Naive B cell (primary cell): ENCODE measurements at regions not wholly inside any gene's neighbourhood (a gene's known extent, or its start where the extent isn't known, plus 50 kb on each side); places are given as distances from the start of the nearest gene placed in this dataset.

Experiments
- ATAC-seq, 2 donors: fragments of 150-1000 bp; cut with Tn5 transposase; 2 replicates each; pipeline ENCODE4 v1.10.0; 2021; ENCODE audit warnings: low read depth in 2 of 2, mild to moderate bottlenecking in 2 of 2, moderate library complexity in 2 of 2
- DNase-seq: peaks from one replicate; pipeline ENCODE4 v3.0.0; 2022
- H3K27ac Mint-ChIP-seq, 6 donors: one replicate each; pipeline ENCODE4 v1.8.0; 2020 to 2022; ENCODE audit warnings: mild to moderate bottlenecking in 6 of 6, mixed read lengths in 6 of 6, moderate library complexity in 5 of 6, inconsistent platforms in 2 of 6
- H3K27me3 Mint-ChIP-seq, 3 donors: one replicate each; pipeline ENCODE4 v1.8.0; 2021 to 2022; ENCODE audit warnings: mixed read lengths in 3 of 3, mild to moderate bottlenecking in 1 of 3
- H3K36me3 Mint-ChIP-seq, 2 donors: one replicate each; pipeline ENCODE4 v1.8.0; 2020 to 2022; ENCODE audit warnings: mixed read lengths in 2 of 2, inconsistent platforms in 1 of 2, mild to moderate bottlenecking in 1 of 2
- H3K4me1 Mint-ChIP-seq, 3 donors: one replicate each; pipeline ENCODE4 v1.8.0; 2020 to 2022; ENCODE audit warnings: mixed read lengths in 3 of 3, inconsistent platforms in 1 of 3, mild to moderate bottlenecking in 1 of 3, moderate library complexity in 1 of 3
- H3K4me3 Mint-ChIP-seq, 8 donors: one replicate each; pipeline ENCODE4 v1.8.0; 2020 to 2022; ENCODE audit warnings: mild to moderate bottlenecking in 8 of 8, mixed read lengths in 8 of 8, moderate library complexity in 8 of 8, inconsistent platforms in 2 of 8
- H3K9me3 Mint-ChIP-seq, 7 donors: one replicate each; pipeline ENCODE4 v1.8.0; 2020 to 2022; ENCODE audit warnings: mixed read lengths in 7 of 7, mild to moderate bottlenecking in 5 of 7, inconsistent platforms in 2 of 7, moderate library complexity in 1 of 7

DNA sequence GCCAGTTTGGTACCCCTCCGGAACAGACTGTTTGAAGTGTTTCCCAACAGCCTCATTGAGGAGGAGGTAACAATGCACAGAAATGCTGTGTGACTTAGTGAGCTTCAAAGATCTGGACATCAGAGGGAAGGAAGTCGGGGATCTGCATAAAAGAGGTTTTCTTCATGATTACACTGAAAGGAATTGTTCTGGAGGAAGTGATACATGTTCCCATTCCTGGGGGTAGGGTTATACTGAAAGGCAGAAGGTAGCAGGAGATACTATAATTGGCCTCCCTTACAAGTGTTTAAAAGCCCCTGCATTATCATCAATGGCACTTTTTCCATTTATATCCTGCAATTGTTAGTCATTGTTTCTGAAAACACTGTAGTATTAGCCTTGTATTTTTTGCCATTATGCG is 94.0 kb upstream of the DKK2 start:
- DNase-seq (no peak), ATAC-seq (no peak)
- Mint-ChIP-seq H3K9me3 (peaks cover 0 to 4% (median 0%) of the 10 kb centered on the region in 7 donors), H3K27me3 (no peaks in the 10 kb centered on the region), H3K36me3 (no peaks in the 10 kb centered on the region), H3K4me3 (no peak overlapping the region), H3K4me1 (no peaks in the 10 kb centered on the region), H3K27ac (no peak overlapping the region)

DNA sequence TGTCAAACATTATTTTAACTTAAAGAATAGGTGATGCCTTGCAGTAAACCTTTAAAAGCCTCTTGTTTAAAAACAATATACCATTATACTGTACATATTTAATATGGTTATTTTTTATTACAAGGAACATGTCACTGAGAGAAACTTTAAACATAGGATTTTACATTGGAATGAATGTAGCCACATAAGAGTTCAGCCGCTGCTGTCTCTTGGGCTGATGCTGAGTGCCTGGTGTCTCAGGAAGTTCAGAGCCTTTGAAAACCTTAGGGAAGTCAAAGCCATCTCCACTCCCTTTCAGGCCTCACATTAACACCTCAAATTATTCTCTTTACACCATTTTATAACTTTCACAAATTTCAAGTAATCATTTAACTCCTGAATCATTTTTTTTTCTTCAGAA is 93.5 kb upstream of the DKK2 start:
- Mint-ChIP-seq H3K27ac (no peak overlapping the region), H3K9me3 (peaks cover 0 to 4% (median 0%) of the 10 kb centered on the region in 7 donors), H3K27me3 (no peaks in the 10 kb centered on the region), H3K4me3 (no peak overlapping the region), H3K36me3 (no peaks in the 10 kb centered on the region), H3K4me1 (no peaks in the 10 kb centered on the region)
- ATAC-seq (no peak), DNase-seq (no peak)

GRCh38 chr4:107129076-107129475 is 93.0 kb upstream of the DKK2 start:
- no peak overlapping the region for H3K27ac Mint-ChIP-seq

GRCh38 chr4:107128116-107128515 is 92.0 kb upstream of the DKK2 start:
- no peak for ATAC-seq
- DNase-seq: no peak

More at GRCh38 chr4:107129076-107129475, 93.0 kb upstream of the DKK2 start:
- Mint-ChIP-seq H3K9me3 (peaks cover 0 to 4% (median 0%) of the 10 kb centered on the region in 7 donors), H3K4me3 (no peak overlapping the region), H3K27me3 (no peaks in the 10 kb centered on the region), H3K36me3 (no peaks in the 10 kb centered on the region), H3K4me1 (no peaks in the 10 kb centered on the region)
- ATAC-seq: no peak
- DNase-seq: no peak

GRCh38 chr4:107125496-107125895 is 89.4 kb upstream of the DKK2 start:
- H3K4me1 Mint-ChIP-seq: no peaks in the 10 kb centered on the region
- DNase-seq: no peak
- ATAC-seq: no peak
- no peaks in the 10 kb centered on the region for H3K36me3 Mint-ChIP-seq
- H3K27ac Mint-ChIP-seq: no peak overlapping the region
- H3K9me3 Mint-ChIP-seq: peaks cover 0 to 4% (median 0%) of the 10 kb centered on the region in 7 donors
- no peaks in the 10 kb centered on the region for H3K27me3 Mint-ChIP-seq
- no peak overlapping the region for H3K4me3 Mint-ChIP-seq

More at GRCh38 chr4:107128116-107128515, 92.0 kb upstream of the DKK2 start:
- H3K4me3 Mint-ChIP-seq: no peak overlapping the region
- H3K36me3 Mint-ChIP-seq: no peaks in the 10 kb centered on the region
- H3K27ac Mint-ChIP-seq: no peak overlapping the region
- no peaks in the 10 kb centered on the region for H3K4me1 Mint-ChIP-seq
- H3K27me3 Mint-ChIP-seq: no peaks in the 10 kb centered on the region
- peaks cover 0 to 4% (median 0%) of the 10 kb centered on the region in 7 donors for H3K9me3 Mint-ChIP-seq

DNA sequence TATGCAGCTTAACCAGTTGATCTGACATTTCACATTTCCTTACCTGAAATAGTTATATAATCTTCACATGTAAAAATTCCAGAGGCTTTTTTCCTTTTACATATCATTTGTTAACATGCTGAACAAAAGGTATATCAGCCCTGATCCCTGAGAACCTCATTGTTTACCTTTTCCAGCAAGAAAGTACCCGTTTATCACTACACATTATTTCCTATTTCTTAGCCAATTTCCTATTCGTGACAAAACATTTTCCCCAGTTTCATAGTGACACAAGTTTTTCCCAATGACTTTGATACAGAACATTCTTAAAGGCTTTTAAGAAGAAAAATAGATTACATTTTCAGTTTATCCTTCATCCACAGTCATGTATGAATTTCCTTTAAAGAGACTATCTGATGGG is 86.6 kb upstream of the DKK2 start:
- no peaks in the 10 kb centered on the region for H3K27me3 Mint-ChIP-seq
- no peaks in the 10 kb centered on the region for H3K4me1 Mint-ChIP-seq
- no peak for DNase-seq
- H3K36me3 Mint-ChIP-seq: no peaks in the 10 kb centered on the region
- H3K9me3 Mint-ChIP-seq: peaks cover 0 to 4% (median 0%) of the 10 kb centered on the region in 7 donors
- no peak overlapping the region for H3K27ac Mint-ChIP-seq
- ATAC-seq: no peak
- no peak overlapping the region for H3K4me3 Mint-ChIP-seq

GRCh38 chr4:107120661-107121060 is 84.5 kb upstream of the DKK2 start:
- peaks cover 0 to 3% (median 0%) of the 10 kb centered on the region in 7 donors for H3K9me3 Mint-ChIP-seq
- no peaks in the 10 kb centered on the region for H3K4me1 Mint-ChIP-seq
- no peak for ATAC-seq
- H3K36me3 Mint-ChIP-seq: no peaks in the 10 kb centered on the region
- no peak for DNase-seq
- no peak overlapping the region for H3K27ac Mint-ChIP-seq
- H3K4me3 Mint-ChIP-seq: no peak overlapping the region
- no peaks in the 10 kb centered on the region for H3K27me3 Mint-ChIP-seq

GRCh38 chr4:107117726-107118125 is 81.6 kb upstream of the DKK2 start:
- no peaks in the 10 kb centered on the region for H3K36me3 Mint-ChIP-seq
- no peak overlapping the region for H3K27ac Mint-ChIP-seq
- H3K9me3 Mint-ChIP-seq: peaks cover 0 to 3% (median 0%) of the 10 kb centered on the region in 7 donors
- H3K27me3 Mint-ChIP-seq: no peaks in the 10 kb centered on the region
- no peak overlapping the region for H3K4me3 Mint-ChIP-seq
- H3K4me1 Mint-ChIP-seq: no peaks in the 10 kb centered on the region
- ATAC-seq (no peak), DNase-seq (no peak)

DNA sequence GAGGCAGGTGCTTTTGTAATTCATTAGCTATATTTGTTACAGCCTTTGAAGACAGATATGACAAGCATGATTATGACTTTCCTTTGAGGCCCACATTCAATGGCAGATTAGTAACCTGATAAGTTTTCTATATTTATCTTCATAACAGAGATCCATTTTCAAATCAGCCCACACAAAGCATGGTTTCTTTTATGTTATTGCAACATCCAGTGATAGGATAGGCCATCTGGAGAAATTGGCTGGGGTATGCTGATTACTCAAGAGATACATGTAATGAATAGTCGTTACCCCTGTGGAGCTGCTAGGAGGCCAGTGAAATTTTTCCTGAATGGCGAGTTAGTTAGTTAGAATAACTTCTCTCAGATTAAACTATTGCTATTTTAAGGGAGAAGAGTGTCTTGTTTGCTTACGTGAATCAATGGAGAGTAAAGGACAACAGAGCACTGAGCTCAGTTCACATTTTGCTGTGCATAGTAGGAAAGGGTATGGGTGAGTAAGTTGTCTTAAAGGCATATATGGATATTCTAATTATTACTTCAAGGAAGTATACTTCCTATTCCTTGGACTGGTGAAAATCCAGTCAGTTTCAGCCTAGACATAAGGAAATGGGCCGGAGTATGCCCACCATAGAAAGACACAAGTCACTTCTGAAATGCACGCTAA is 79.2 kb upstream of the DKK2 start:
- DNase-seq: no peak
- Mint-ChIP-seq H3K9me3 (peaks cover 0 to 7% (median 0%) of the 10 kb centered on the region in 7 donors), H3K4me1 (no peaks in the 10 kb centered on the region), H3K27ac (no peak overlapping the region), H3K27me3 (no peaks in the 10 kb centered on the region), H3K4me3 (no peak overlapping the region), H3K36me3 (no peaks in the 10 kb centered on the region)
- ATAC-seq: no peak

GRCh38 chr4:107114059-107114458 is 77.9 kb upstream of the DKK2 start:
- peaks cover 0 to 7% (median 3%) of the 10 kb centered on the region in 7 donors for H3K9me3 Mint-ChIP-seq
- no peaks in the 10 kb centered on the region for H3K4me1 Mint-ChIP-seq
- ATAC-seq (no peak), DNase-seq (no peak)
- no peaks in the 10 kb centered on the region for H3K36me3 Mint-ChIP-seq
- no peaks in the 10 kb centered on the region for H3K27me3 Mint-ChIP-seq
- no peak overlapping the region for H3K27ac Mint-ChIP-seq
- no peak overlapping the region for H3K4me3 Mint-ChIP-seq

GRCh38 chr4:107098401-107098800 is 62.3 kb upstream of the DKK2 start:
- no peak for ATAC-seq
- H3K9me3 Mint-ChIP-seq: peaks cover 0 to 8% (median 3%) of the 10 kb centered on the region in 7 donors
- DNase-seq: no peak
- H3K27ac Mint-ChIP-seq: no peak overlapping the region
- no peaks in the 10 kb centered on the region for H3K4me1 Mint-ChIP-seq
- H3K27me3 Mint-ChIP-seq: peaks cover 0 to 4% (median 0%) of the 10 kb centered on the region in 3 donors
- H3K36me3 Mint-ChIP-seq: no peaks in the 10 kb centered on the region
- no peak overlapping the region for H3K4me3 Mint-ChIP-seq

- DNase-seq (no peak), ATAC-seq (no peak)
- H3K9me3 Mint-ChIP-seq: peaks cover 0 to 10% (median 5%) of the 10 kb centered on the region in 7 donors
- no peaks in the 10 kb centered on the region for H3K36me3 Mint-ChIP-seq
- no peak overlapping the region for H3K4me3 Mint-ChIP-seq
- H3K27me3 Mint-ChIP-seq: peaks cover 0 to 4% (median 0%) of the 10 kb centered on the region in 3 donors
- H3K27ac Mint-ChIP-seq: no peak overlapping the region
- no peaks in the 10 kb centered on the region for H3K4me1 Mint-ChIP-seq
Observed at GRCh38 chr4:107094976-107095375, 58.9 kb upstream of the DKK2 start.

GRCh38 chr4:107094332-107094731 is 58.2 kb upstream of the DKK2 start:
- H3K27ac Mint-ChIP-seq: no peak overlapping the region
- DNase-seq (no peak), ATAC-seq (no peak)
- H3K9me3 Mint-ChIP-seq: peaks cover 0 to 8% (median 5%) of the 10 kb centered on the region in 7 donors
- no peak overlapping the region for H3K4me3 Mint-ChIP-seq
- H3K36me3 Mint-ChIP-seq: no peaks in the 10 kb centered on the region
- H3K4me1 Mint-ChIP-seq: no peaks in the 10 kb centered on the region
- peaks cover 0 to 4% (median 0%) of the 10 kb centered on the region in 3 donors for H3K27me3 Mint-ChIP-seq
